ENCODE measurements at regions not wholly inside any gene's neighbourhood (a gene's known extent, or its start where the extent isn't known, plus 50 kb on each side); places are given as distances from the start of the nearest gene placed in this dataset.

GRCh38 chr16:6958184-6958583 is 374.5 kb upstream of the RBFOX1 start:
- Histone ChIP-seq H4K20me1 (ENCODE audit: control insufficient read depth, insufficient read depth, low read depth, low read length) (no peaks in the 10 kb centered on the region), H3K27ac (ENCODE audit: low read depth, low read length) (no peak overlapping the region), H3K27me3 (ENCODE audit: control insufficient read depth, low read length) (no peaks in the 10 kb centered on the region), H3K9me3 (ENCODE audit: control insufficient read depth, insufficient read depth, low read length) (no peaks in the 10 kb centered on the region), H3K4me3 (ENCODE audit: low read length) (no peak overlapping the region), H3K9me2 (replicated peaks; ENCODE audit: control insufficient read depth, low read length) (no peaks in the 10 kb centered on the region), H3F3A (ENCODE audit: control insufficient read depth, insufficient read depth) (no peaks in the 10 kb centered on the region), H3K4me2 (ENCODE audit: low read length) (no peak overlapping the region), H3K36me3 (ENCODE audit: control insufficient read depth, low read length) (no peaks in the 10 kb centered on the region), H3K4me1 (ENCODE audit: control insufficient read depth, low read length) (no peaks in the 10 kb centered on the region), H3K79me2 (ENCODE audit: control insufficient read depth, low read length) (no peaks in the 10 kb centered on the region)
- no peak for TF ChIP-seq CTCF (IDR thresholded peaks at IDR 0.05; ENCODE audit: low read depth, low read length, poor library complexity, severe bottlenecking)
- no peak for TF ChIP-seq EZH2phosphoT487 (IDR thresholded peaks at IDR 0.05; ENCODE audit: borderline replicate concordance, low read length)

- Histone ChIP-seq H3K79me2 (ENCODE audit: control insufficient read depth, low read length) (no peaks in the 10 kb centered on the region), H3K36me3 (ENCODE audit: control insufficient read depth, low read length) (no peaks in the 10 kb centered on the region), H3K4me3 (ENCODE audit: low read length) (no peak overlapping the region), H3K4me2 (ENCODE audit: low read length) (no peak overlapping the region), H3K9me3 (ENCODE audit: control insufficient read depth, insufficient read depth, low read length) (no peaks in the 10 kb centered on the region), H3K27ac (ENCODE audit: low read depth, low read length) (no peak overlapping the region), H3K4me1 (ENCODE audit: control insufficient read depth, low read length) (no peaks in the 10 kb centered on the region), H3F3A (ENCODE audit: control insufficient read depth, insufficient read depth) (no peaks in the 10 kb centered on the region), H4K20me1 (ENCODE audit: control insufficient read depth, insufficient read depth, low read depth, low read length) (no peaks in the 10 kb centered on the region), H3K9me2 (replicated peaks; ENCODE audit: control insufficient read depth, low read length) (no peaks in the 10 kb centered on the region), H3K27me3 (ENCODE audit: control insufficient read depth, low read length) (no peaks in the 10 kb centered on the region)
- no peak for TF ChIP-seq EZH2phosphoT487 (IDR thresholded peaks at IDR 0.05; ENCODE audit: borderline replicate concordance, low read length)
- no peak for TF ChIP-seq CTCF (IDR thresholded peaks at IDR 0.05; ENCODE audit: low read depth, low read length, poor library complexity, severe bottlenecking)
These were observed 375.0 kb upstream of the RBFOX1 start for GRCh38 chr16:6957681-6958080.

GRCh38 chr16:6956511-6956910 is 376.1 kb upstream of the RBFOX1 start:
- no peaks in the 10 kb centered on the region for H3K9me3 ChIP-seq (ENCODE audit: control insufficient read depth, insufficient read depth, low read length)
- no peaks in the 10 kb centered on the region for H3K79me2 ChIP-seq (ENCODE audit: control insufficient read depth, low read length)
- no peaks in the 10 kb centered on the region for H3K9me2 ChIP-seq (replicated peaks; ENCODE audit: control insufficient read depth, low read length)
- no peak overlapping the region for H3K4me2 ChIP-seq (ENCODE audit: low read length)
- no peaks in the 10 kb centered on the region for H3K4me1 ChIP-seq (ENCODE audit: control insufficient read depth, low read length)
- H3F3A ChIP-seq (ENCODE audit: control insufficient read depth, insufficient read depth): no peaks in the 10 kb centered on the region
- TF ChIP-seq EZH2phosphoT487 (IDR thresholded peaks at IDR 0.05; ENCODE audit: borderline replicate concordance, low read length) (no peak), CTCF (IDR thresholded peaks at IDR 0.05; ENCODE audit: low read depth, low read length, poor library complexity, severe bottlenecking) (no peak)
- no peaks in the 10 kb centered on the region for H3K36me3 ChIP-seq (ENCODE audit: control insufficient read depth, low read length)
- H3K4me3 ChIP-seq (ENCODE audit: low read length): no peak overlapping the region
- no peaks in the 10 kb centered on the region for H3K27me3 ChIP-seq (ENCODE audit: control insufficient read depth, low read length)
- no peaks in the 10 kb centered on the region for H4K20me1 ChIP-seq (ENCODE audit: control insufficient read depth, insufficient read depth, low read depth, low read length)
- no peak overlapping the region for H3K27ac ChIP-seq (ENCODE audit: low read depth, low read length)

GRCh38 chr16:6955303-6955702 is 377.3 kb upstream of the RBFOX1 start:
- no peaks in the 10 kb centered on the region for H3K9me2 ChIP-seq (replicated peaks; ENCODE audit: control insufficient read depth, low read length)
- H3K36me3 ChIP-seq (ENCODE audit: control insufficient read depth, low read length): no peaks in the 10 kb centered on the region
- H3K9me3 ChIP-seq (ENCODE audit: control insufficient read depth, insufficient read depth, low read length): no peaks in the 10 kb centered on the region
- H4K20me1 ChIP-seq (ENCODE audit: control insufficient read depth, insufficient read depth, low read depth, low read length): no peaks in the 10 kb centered on the region
- no peaks in the 10 kb centered on the region for H3K27me3 ChIP-seq (ENCODE audit: control insufficient read depth, low read length)
- no peaks in the 10 kb centered on the region for H3K4me1 ChIP-seq (ENCODE audit: control insufficient read depth, low read length)
- H3K4me2 ChIP-seq (ENCODE audit: low read length): no peak overlapping the region
- no peak overlapping the region for H3K4me3 ChIP-seq (ENCODE audit: low read length)
- TF ChIP-seq EZH2phosphoT487 (IDR thresholded peaks at IDR 0.05; ENCODE audit: borderline replicate concordance, low read length) (no peak), CTCF (IDR thresholded peaks at IDR 0.05; ENCODE audit: low read depth, low read length, poor library complexity, severe bottlenecking) (no peak)
- no peaks in the 10 kb centered on the region for H3F3A ChIP-seq (ENCODE audit: control insufficient read depth, insufficient read depth)
- H3K79me2 ChIP-seq (ENCODE audit: control insufficient read depth, low read length): no peaks in the 10 kb centered on the region
- H3K27ac ChIP-seq (ENCODE audit: low read depth, low read length): no peak overlapping the region
